Caco-2 (cell line): ENCODE measurements at regions not wholly inside any gene's neighbourhood (a gene's known extent, or its start where the extent isn't known, plus 50 kb on each side); places are given as distances from the start of the nearest gene placed in this dataset.
"Not testable (repeated sequence)": the region's sequence is repeated elsewhere in the genome, so short reads cannot be mapped to it uniquely, and the experiment has no call there.

Source experiments
- BruUV-seq: library from RNA; stranded (reverse); fragments of 400-500 nt; replicated peaks from 2 replicates; lab custom pipeline; 2021; lab: Mats Ljungman, UMichigan
- CTCF ChIA-PET: fragments of 300-600 bp; sonication (Branson Sonifier 250); formaldehyde crosslinking; loops from one replicate; lab custom pipeline; 2022; ENCODE audit warnings: antibody characterized with exemption; lab: Charles Lee
- POLR2A ChIA-PET: fragments of 300-600 bp; sonication (Branson Sonifier 250); formaldehyde crosslinking; loops from one replicate; lab custom pipeline; 2022; ENCODE audit warnings: antibody characterized with exemption; lab: Charles Lee
- DNase-seq, 2 experiments: peaks; one replicate each; pipeline versions ENCODE4 v3.0.0 to v3.0.0-alpha.2; 2020 to 2022
- H3K27me3 ChIP-seq: replicated peaks from 2 replicates; pipeline ENCODE4 v1.6.0; 2011; ENCODE audit warnings: low read length; ENCODE audit not compliant: control insufficient read depth, insufficient read depth
- H3K36me3 ChIP-seq: 2 replicates; pipeline ENCODE4 v1.5.1; 2011; ENCODE audit warnings: low read length; ENCODE audit not compliant: control insufficient read depth, insufficient read depth
- H3K4me1 ChIP-seq: fragments of 250-450 bp; sonication (Bioruptor Pico); 2 replicates; pipeline ENCODE4 v1.5.1; 2020; ENCODE audit warnings: mild to moderate bottlenecking
- H3K4me3 ChIP-seq: 2 replicates; pipeline ENCODE4 v1.5.1; 2011; ENCODE audit warnings: low read depth, mild to moderate bottlenecking, control low read depth, low read length
- H3K9me3 ChIP-seq: fragments of 250-450 bp; sonication (Bioruptor Pico); 2 replicates; pipeline ENCODE4 v1.5.1; 2020; ENCODE audit warnings: mild to moderate bottlenecking, moderate library complexity
- H3K27ac Mint-ChIP-seq: one replicate; pipeline ENCODE4 v1.8.0; 2022; ENCODE audit warnings: mixed read lengths; ENCODE audit not compliant: unreplicated experiment
- H3K27me3 Mint-ChIP-seq: one replicate; pipeline ENCODE4 v1.8.0; 2022; ENCODE audit warnings: mixed read lengths; ENCODE audit not compliant: insufficient read depth, unreplicated experiment
- H3K36me3 Mint-ChIP-seq: one replicate; pipeline ENCODE4 v1.8.0; 2022; ENCODE audit warnings: mild to moderate bottlenecking, mixed read lengths; ENCODE audit not compliant: insufficient read depth, unreplicated experiment
- H3K4me1 Mint-ChIP-seq: one replicate; pipeline ENCODE4 v1.8.0; 2022; ENCODE audit warnings: low read depth, mixed read lengths; ENCODE audit not compliant: unreplicated experiment
- H3K4me3 Mint-ChIP-seq: one replicate; pipeline ENCODE4 v1.8.0; 2022; ENCODE audit warnings: mild to moderate bottlenecking, moderate library complexity, mixed read lengths; ENCODE audit not compliant: unreplicated experiment
- H3K9me3 Mint-ChIP-seq: one replicate; pipeline ENCODE4 v1.8.0; 2022; ENCODE audit warnings: mixed read lengths; ENCODE audit not compliant: unreplicated experiment
- CTCF ChIP-seq, 2 experiments: fragments of 200-600 bp in 1 of 2; IDR thresholded peaks; 1 replicate in 1 of 2; 2 replicates in 1 of 2; pipeline versions ENCODE4 v1.5.1 to v1.8.0; 2011 to 2022; ENCODE audit warnings: antibody characterized with exemption in 1 of 2, control low read depth in 1 of 2, inconsistent platforms in 1 of 2, low read depth in 1 of 2, low read length in 1 of 2, mild to moderate bottlenecking in 1 of 2, moderate library complexity in 1 of 2; ENCODE audit not compliant: insufficient read depth in 1 of 2, severe bottlenecking in 1 of 2, unreplicated experiment in 1 of 2
- intact Hi-C: fragments of 100-400 bp; cut with micrococcal nuclease; formaldehyde crosslinking; loops from one replicate; pipeline ENCODE4 v1.10.0; 2022; ENCODE audit not compliant: unreplicated experiment

GRCh38 chr7:32221056-32221455 is 150.8 kb upstream of the PDE1C start:
- Mint-ChIP-seq H3K4me3 (no peak overlapping the region), H3K9me3 (no peaks in the 10 kb centered on the region), H3K4me1 (no peaks in the 10 kb centered on the region), H3K36me3 (no peaks in the 10 kb centered on the region), H3K27ac (no peak overlapping the region), H3K27me3 (peaks cover 18% of the 10 kb centered on the region)
- ChIA-PET POLR2A (no interaction called here), CTCF (interaction anchor here (2.2 kb wide), 1 partner anchor 11 kb away, joined by 9 read pairs; no protein-coding TSS in a partner anchor)
- no peak for TF ChIP-seq CTCF (IDR thresholded peaks at IDR 0.05; ENCODE audit: insufficient read depth in 1 of 2, low read depth in 1 of 2, low read length in 1 of 2, severe bottlenecking in 1 of 2, unreplicated experiment in 1 of 2)
- H3K36me3 ChIP-seq, result no peaks in the 10 kb centered on the region
- H3K4me1 ChIP-seq, result no peaks in the 10 kb centered on the region
- no peak overlapping the region for H3K4me3 ChIP-seq
- BruUV-seq, result no TSS peak
- no peaks in the 10 kb centered on the region for H3K9me3 ChIP-seq
- DNase-seq, result no peak
- intact Hi-C loops, result no loop called here
- H3K27me3 ChIP-seq, result no peaks in the 10 kb centered on the region

DNA sequence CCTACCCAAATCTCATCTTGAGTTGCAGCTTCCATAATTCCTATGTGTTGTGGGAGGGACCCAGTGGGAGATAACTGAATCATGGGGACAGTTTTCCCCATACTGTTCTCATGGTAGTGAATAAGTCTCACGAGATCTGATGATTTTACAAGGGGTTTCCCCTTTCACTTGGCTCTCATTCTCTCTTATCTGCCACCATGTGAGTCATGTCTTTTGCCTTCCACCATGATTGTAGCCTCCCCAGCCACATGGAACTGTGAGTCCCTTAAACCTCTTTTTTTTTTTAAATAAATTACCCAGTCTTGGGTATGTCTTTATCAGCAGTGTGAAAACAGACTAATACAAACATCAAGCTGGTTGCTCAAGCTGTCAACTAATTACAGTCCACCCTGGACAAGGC is 149.6 kb upstream of the PDE1C start:
- intact Hi-C loops, H3K4me3 Mint-ChIP-seq, H3K9me3 Mint-ChIP-seq, H3K36me3 ChIP-seq, H3K36me3 Mint-ChIP-seq, H3K9me3 ChIP-seq, H3K4me3 ChIP-seq, CTCF ChIA-PET, H3K4me1 Mint-ChIP-seq, H3K4me1 ChIP-seq, H3K27me3 ChIP-seq, DNase-seq, BruUV-seq, POLR2A ChIA-PET, H3K27ac Mint-ChIP-seq: not testable (repeated sequence)
- H3K27me3 Mint-ChIP-seq, result peaks cover 18% of the 10 kb centered on the region

- no peak overlapping the region for H3K27ac Mint-ChIP-seq
- Histone ChIP-seq H3K36me3 (no peaks in the 10 kb centered on the region), H3K4me3 (no peak overlapping the region), H3K27me3 (no peaks in the 10 kb centered on the region), H3K9me3 (no peaks in the 10 kb centered on the region), H3K4me1 (no peaks in the 10 kb centered on the region)
- H3K9me3 Mint-ChIP-seq, result no peaks in the 10 kb centered on the region
- H3K4me1 Mint-ChIP-seq, result no peaks in the 10 kb centered on the region
- POLR2A ChIA-PET, result no interaction called here
- no peaks in the 10 kb centered on the region for H3K36me3 Mint-ChIP-seq
- CTCF ChIA-PET, result no interaction called here
- DNase-seq, result no peak
- no peak for TF ChIP-seq CTCF (IDR thresholded peaks at IDR 0.05; ENCODE audit: insufficient read depth in 1 of 2, low read depth in 1 of 2, low read length in 1 of 2, severe bottlenecking in 1 of 2, unreplicated experiment in 1 of 2)
- no peak overlapping the region for H3K4me3 Mint-ChIP-seq
- BruUV-seq, result no TSS peak
- intact Hi-C loops, result no loop called here
- peaks cover 21% of the 10 kb centered on the region for H3K27me3 Mint-ChIP-seq
These were observed 149.2 kb upstream of the PDE1C start for GRCh38 chr7:32219416-32219815.

DNA sequence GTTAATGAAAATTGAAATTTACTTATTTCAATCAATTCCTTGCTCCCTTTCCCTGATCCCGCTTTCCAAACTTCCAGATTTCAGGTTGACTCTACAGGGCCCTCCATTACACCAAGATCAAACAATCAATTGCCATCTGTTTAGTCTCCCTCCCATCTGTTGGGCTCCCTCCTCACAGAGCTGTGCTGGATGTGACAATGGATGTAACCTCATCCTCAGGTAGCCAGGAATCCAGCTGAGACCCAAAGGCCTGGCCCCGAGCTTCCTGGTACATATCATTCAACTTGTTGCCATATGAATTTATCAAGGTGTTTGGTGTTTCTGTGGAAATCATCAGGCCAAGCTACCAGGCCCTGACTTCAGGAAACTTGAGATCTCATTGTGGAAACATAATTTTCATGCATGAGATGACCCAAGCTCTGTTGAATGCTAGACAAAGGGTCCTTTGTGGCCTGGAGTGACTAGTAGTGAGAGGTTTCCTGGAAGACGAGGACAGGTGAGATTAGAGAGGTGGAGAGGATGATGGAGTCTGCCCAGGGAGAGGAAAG is 148.6 kb upstream of the PDE1C start:
- no peaks in the 10 kb centered on the region for H3K4me1 ChIP-seq
- H3K36me3 ChIP-seq, result no peaks in the 10 kb centered on the region
- Mint-ChIP-seq H3K36me3 (no peaks in the 10 kb centered on the region), H3K27ac (no peak overlapping the region), H3K27me3 (peaks cover 21% of the 10 kb centered on the region), H3K9me3 (no peaks in the 10 kb centered on the region), H3K4me1 (no peaks in the 10 kb centered on the region), H3K4me3 (no peak overlapping the region)
- no peak overlapping the region for H3K4me3 ChIP-seq
- POLR2A ChIA-PET, result no interaction called here
- TF ChIP-seq CTCF (IDR thresholded peaks at IDR 0.05; ENCODE audit: insufficient read depth in 1 of 2, low read depth in 1 of 2, low read length in 1 of 2, severe bottlenecking in 1 of 2, unreplicated experiment in 1 of 2), result no peak
- intact Hi-C loops, result no loop called here
- BruUV-seq, result no TSS peak
- H3K27me3 ChIP-seq, result no peaks in the 10 kb centered on the region
- no peaks in the 10 kb centered on the region for H3K9me3 ChIP-seq
- no peak for DNase-seq
- CTCF ChIA-PET, result no interaction called here
